ENCODE measurements at regions not wholly inside any gene's neighbourhood (a gene's known extent, or its start where the extent isn't known, plus 50 kb on each side); places are given as distances from the start of the nearest gene placed in this dataset.

- no peak for TF ChIP-seq CTCF (IDR thresholded peaks at IDR 0.05)
- TF ChIP-seq EZH2 (IDR thresholded peaks at IDR 0.05), result no peak
- TF ChIP-seq EZH2phosphoT487 (IDR thresholded peaks at IDR 0.05), result no peak
Observed at GRCh38 chr6:105606831-105607463, 204.1 kb upstream of the PREP start.

All from neural progenitor cell (in vitro differentiated cells).